Endodermal cell (in vitro differentiated cells): ENCODE measurements at regions not wholly inside any gene's neighbourhood (a gene's known extent, or its start where the extent isn't known, plus 50 kb on each side); places are given as distances from the start of the nearest gene placed in this dataset.
A peak's percentile ranks its signal among the peaks of the same experiment; 100 is the strongest.
"Not testable (repeated sequence)": the region's sequence is repeated elsewhere in the genome, so short reads cannot be mapped to it uniquely, and the experiment has no call there.

ENCODE experiments used
- DNase-seq: peaks from one replicate; pipeline ENCODE4 v3.0.0-alpha.2; 2017
- H3K27ac ChIP-seq: 2 replicates; pipeline ENCODE4 v1.5.1; 2013; ENCODE audit warnings: mild to moderate bottlenecking, low read depth, low read length, moderate library complexity
- H3K27me3 ChIP-seq: 2 replicates; pipeline ENCODE4 v1.6.1; 2013; ENCODE audit warnings: mild to moderate bottlenecking, low read length, moderate library complexity; ENCODE audit not compliant: insufficient read depth, control insufficient read depth, poor library complexity, severe bottlenecking
- H3K36me3 ChIP-seq: 2 replicates; pipeline ENCODE4 v1.7.0; 2013; ENCODE audit warnings: mild to moderate bottlenecking, low read length, moderate library complexity; ENCODE audit not compliant: control insufficient read depth, insufficient read depth
- H3K4me1 ChIP-seq: one replicate; pipeline ENCODE4 v1.7.0; 2013; ENCODE audit warnings: low read length; ENCODE audit not compliant: control insufficient read depth, insufficient read depth
- H3K4me3 ChIP-seq: 2 replicates; pipeline ENCODE4 v1.5.1; 2013; ENCODE audit warnings: mild to moderate bottlenecking, low read length, moderate library complexity
- H3K9ac ChIP-seq: 2 replicates; pipeline ENCODE4 v1.6.1; 2013; ENCODE audit warnings: mild to moderate bottlenecking, low read length, moderate library complexity; ENCODE audit not compliant: poor library complexity, severe bottlenecking; ENCODE audit errors: extremely low read depth
- H3K9me3 ChIP-seq: 2 replicates; pipeline ENCODE4 v1.6.1; 2013; ENCODE audit warnings: mild to moderate bottlenecking, low read length, moderate library complexity; ENCODE audit not compliant: control insufficient read depth
- H3K27ac Mint-ChIP-seq: 2 replicates; pipeline ENCODE4 v1.8.0; 2020; ENCODE audit warnings: mixed read lengths
- H3K27me3 Mint-ChIP-seq: 2 replicates; pipeline ENCODE4 v1.8.0; 2021; ENCODE audit warnings: mild to moderate bottlenecking, mixed read lengths; ENCODE audit not compliant: insufficient read depth
- H3K36me3 Mint-ChIP-seq: 2 replicates; pipeline ENCODE4 v1.8.0; 2020; ENCODE audit warnings: low read depth, mixed read lengths
- H3K4me1 Mint-ChIP-seq: 2 replicates; pipeline ENCODE4 v1.8.0; 2020; ENCODE audit warnings: mixed read lengths
- H3K4me3 Mint-ChIP-seq: 2 replicates; pipeline ENCODE4 v1.8.0; 2020; ENCODE audit warnings: mild to moderate bottlenecking, moderate library complexity, mixed read lengths
- H3K9me3 Mint-ChIP-seq: 2 replicates; pipeline ENCODE4 v1.8.0; 2020; ENCODE audit warnings: mild to moderate bottlenecking, mixed read lengths
- WGBS, 2 experiments: methylation state at CpG; one replicate each; pipeline versions ENCODE4 v1.1.5 to v1.1.7; 2013; ENCODE audit warnings: missing lambda C conversion rate in 2 of 2, mixed read lengths in 1 of 2; ENCODE audit not compliant: insufficient coverage in 1 of 2, insufficient read length in 1 of 2; 5-methylcytosine and 5-hydroxymethylcytosine counted together
- TF ChIP-seq, protein P1 (sequence below): fragments of 200-600 bp; sonication (generic); conservative IDR thresholded peaks from 2 replicates; pipeline ENCODE4 v1.5.0; 2021; ENCODE audit warnings: antibody characterized with exemption, mild to moderate bottlenecking

DNA sequence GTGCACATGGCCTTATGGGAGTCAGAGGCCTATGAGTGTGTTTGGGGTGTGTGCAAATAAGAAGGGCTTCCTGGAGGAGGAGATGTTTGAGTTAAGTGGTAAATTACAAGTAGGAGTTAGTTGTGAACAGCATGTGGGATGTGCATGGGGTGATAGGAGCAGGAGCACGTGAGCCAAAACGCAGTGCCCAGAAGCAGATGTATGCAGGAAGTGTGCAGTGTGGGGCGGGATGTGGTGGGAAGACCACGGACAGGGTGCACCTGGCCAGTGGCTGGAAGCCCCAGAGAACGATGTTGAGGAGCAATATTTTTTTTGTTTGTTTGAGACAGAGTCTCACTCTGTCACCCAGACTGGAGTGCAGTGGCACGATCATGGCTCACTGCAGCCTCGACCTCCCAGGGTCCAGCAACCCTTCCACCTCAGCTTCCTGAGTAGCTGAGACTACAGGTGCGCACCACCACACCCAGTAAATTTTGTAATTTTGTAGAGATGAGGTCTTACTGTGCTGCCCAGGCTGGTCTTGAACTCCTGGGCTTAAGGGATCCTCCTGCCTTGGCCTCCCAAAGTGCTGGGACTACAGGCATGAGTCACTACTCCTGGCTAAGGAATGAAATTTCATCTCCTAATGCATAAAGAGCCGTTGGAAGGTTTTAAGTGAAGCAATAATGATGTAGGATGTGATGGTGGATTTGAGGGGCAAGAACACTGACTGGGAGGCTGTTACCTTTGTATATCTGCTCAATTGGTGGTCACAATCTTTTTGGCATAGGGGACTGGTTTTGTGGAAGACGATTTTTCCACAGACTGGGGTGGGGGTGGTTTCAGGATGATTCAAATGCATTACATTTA is 78.4 kb downstream of the LYZL2 start:
- H3K36me3 Mint-ChIP-seq, result no peaks in the 10 kb centered on the region
- no peak for DNase-seq
- Histone ChIP-seq H3K9ac (no peak overlapping the region), H3K36me3 (no peaks in the 10 kb centered on the region), H3K27me3 (no peaks in the 10 kb centered on the region), H3K27ac (no peak overlapping the region), H3K4me1 (peaks cover 11% of the 10 kb centered on the region), H3K9me3 (no peaks in the 10 kb centered on the region), H3K4me3 (no peak overlapping the region)
- H3K4me3 Mint-ChIP-seq, result no peak overlapping the region
- WGBS, 2 experiments, result 87 to 100% methylated on average over 3 to 10 of the region's 10 CpGs
- H3K27ac Mint-ChIP-seq, result no peak overlapping the region
- H3K4me1 Mint-ChIP-seq, result peaks cover 21% of the 10 kb centered on the region
- no peaks in the 10 kb centered on the region for H3K27me3 Mint-ChIP-seq
- TF ChIP-seq, protein P1, sequence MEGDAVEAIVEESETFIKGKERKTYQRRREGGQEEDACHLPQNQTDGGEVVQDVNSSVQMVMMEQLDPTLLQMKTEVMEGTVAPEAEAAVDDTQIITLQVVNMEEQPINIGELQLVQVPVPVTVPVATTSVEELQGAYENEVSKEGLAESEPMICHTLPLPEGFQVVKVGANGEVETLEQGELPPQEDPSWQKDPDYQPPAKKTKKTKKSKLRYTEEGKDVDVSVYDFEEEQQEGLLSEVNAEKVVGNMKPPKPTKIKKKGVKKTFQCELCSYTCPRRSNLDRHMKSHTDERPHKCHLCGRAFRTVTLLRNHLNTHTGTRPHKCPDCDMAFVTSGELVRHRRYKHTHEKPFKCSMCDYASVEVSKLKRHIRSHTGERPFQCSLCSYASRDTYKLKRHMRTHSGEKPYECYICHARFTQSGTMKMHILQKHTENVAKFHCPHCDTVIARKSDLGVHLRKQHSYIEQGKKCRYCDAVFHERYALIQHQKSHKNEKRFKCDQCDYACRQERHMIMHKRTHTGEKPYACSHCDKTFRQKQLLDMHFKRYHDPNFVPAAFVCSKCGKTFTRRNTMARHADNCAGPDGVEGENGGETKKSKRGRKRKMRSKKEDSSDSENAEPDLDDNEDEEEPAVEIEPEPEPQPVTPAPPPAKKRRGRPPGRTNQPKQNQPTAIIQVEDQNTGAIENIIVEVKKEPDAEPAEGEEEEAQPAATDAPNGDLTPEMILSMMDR, result no peak
- H3K9me3 Mint-ChIP-seq, result no peaks in the 10 kb centered on the region

DNA sequence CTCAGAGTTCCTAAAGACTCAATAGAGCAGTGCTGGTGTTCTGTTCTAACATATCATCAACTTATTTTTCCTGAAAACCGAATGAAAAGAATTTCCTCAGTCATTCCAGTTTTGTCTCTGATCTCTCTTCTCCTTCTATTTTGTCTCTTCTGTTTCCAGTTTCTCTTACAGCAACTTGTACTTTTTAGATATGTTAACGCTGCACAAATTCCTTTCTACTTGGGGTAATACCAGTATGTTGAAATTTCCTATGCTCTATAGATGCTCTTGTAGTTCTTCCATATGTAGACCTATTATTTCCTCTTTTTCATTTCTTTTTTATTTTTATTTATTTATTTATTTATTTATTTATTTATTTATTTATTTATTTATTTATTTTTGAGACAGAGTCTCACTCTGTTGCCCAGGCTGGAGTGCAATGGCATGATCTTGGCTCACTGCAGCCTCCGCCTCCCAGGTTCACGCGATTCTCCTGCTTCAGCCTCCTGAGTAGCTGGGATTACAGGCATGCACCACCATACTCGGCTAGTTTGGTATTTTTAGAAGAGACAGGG is 80.3 kb downstream of the LYZL2 start:
- 92 to 97% methylated on average over 5 to 6 of the region's 6 CpGs for WGBS, 2 experiments
- H3K27me3 Mint-ChIP-seq, H3K4me1 ChIP-seq, H3K27me3 ChIP-seq, DNase-seq, H3K27ac ChIP-seq, H3K4me3 ChIP-seq, H3K4me3 Mint-ChIP-seq, H3K9ac ChIP-seq, H3K36me3 Mint-ChIP-seq, H3K36me3 ChIP-seq, H3K9me3 ChIP-seq, H3K27ac Mint-ChIP-seq, H3K9me3 Mint-ChIP-seq: not testable (repeated sequence)
- peaks cover 14% of the 10 kb centered on the region for H3K4me1 Mint-ChIP-seq

DNA sequence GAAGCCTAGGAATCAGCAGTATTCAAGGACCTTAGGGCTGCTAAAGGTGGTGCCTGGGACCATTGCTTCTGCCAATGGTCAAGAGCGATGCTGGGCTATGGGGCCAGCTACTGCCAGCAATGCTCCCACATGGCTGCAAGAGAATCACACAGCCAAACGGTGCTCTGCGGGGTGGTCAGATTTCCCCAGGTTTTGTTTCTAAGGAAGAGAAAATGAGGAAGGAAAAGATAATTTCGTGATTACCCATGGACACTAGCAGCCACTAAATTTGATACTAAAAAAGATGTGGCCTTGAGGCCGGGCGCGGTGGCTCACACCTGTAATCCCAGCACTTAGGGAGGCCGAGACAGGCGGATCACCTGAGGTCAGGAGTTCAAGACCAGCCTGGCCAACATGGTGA is 83.0 kb downstream of the LYZL2 start:
- no peak overlapping the region for H3K4me3 ChIP-seq
- Mint-ChIP-seq H3K9me3 (no peaks in the 10 kb centered on the region), H3K4me3 (no peak overlapping the region), H3K27ac (no peak overlapping the region), H3K4me1 (peaks cover 4% of the 10 kb centered on the region), H3K27me3 (no peaks in the 10 kb centered on the region), H3K36me3 (no peaks in the 10 kb centered on the region)
- TF ChIP-seq, protein P1, result no peak
- peak; percentile 13 for DNase-seq
- WGBS, 2 experiments, result 79 to 89% methylated on average over 5 to 9 of the region's 9 CpGs
- no peaks in the 10 kb centered on the region for H3K9me3 ChIP-seq
- H3K27me3 ChIP-seq, result no peaks in the 10 kb centered on the region
- no peaks in the 10 kb centered on the region for H3K36me3 ChIP-seq
- no peak overlapping the region for H3K27ac ChIP-seq
- H3K4me1 ChIP-seq, result no peaks in the 10 kb centered on the region
- no peak overlapping the region for H3K9ac ChIP-seq
